WERI-Rb-1 (cell line): ENCODE measurements at regions not wholly inside any gene's neighbourhood (a gene's known extent, or its start where the extent isn't known, plus 50 kb on each side); places are given as distances from the start of the nearest gene placed in this dataset.

ENCODE experiments used
- DNase-seq: peaks from one replicate; pipeline ENCODE4 v3.0.0-alpha.2; 2020
- H3K27ac ChIP-seq: fragments of 250-450 bp; sonication (Bioruptor Pico); 2 replicates; pipeline ENCODE4 v1.5.1; 2020; ENCODE audit warnings: mild to moderate bottlenecking, moderate library complexity
- H3K27me3 ChIP-seq: fragments of 250-450 bp; sonication (Bioruptor Pico); 2 replicates; pipeline ENCODE4 v1.5.1; 2021; ENCODE audit warnings: mild to moderate bottlenecking, low read depth, moderate library complexity; ENCODE audit not compliant: insufficient read depth, severe bottlenecking
- H3K36me3 ChIP-seq: fragments of 250-450 bp; sonication (Bioruptor Pico); 2 replicates; pipeline ENCODE4 v1.5.1; 2020; ENCODE audit warnings: mild to moderate bottlenecking, moderate library complexity
- H3K4me3 ChIP-seq: 2 replicates; pipeline ENCODE4 v1.5.1; 2011; ENCODE audit warnings: low read depth, mild to moderate bottlenecking, control low read depth, low read length
- H3K9me3 ChIP-seq: fragments of 250-450 bp; sonication (Bioruptor Pico); 2 replicates; pipeline ENCODE4 v1.5.1; 2021; ENCODE audit warnings: mild to moderate bottlenecking, moderate library complexity; ENCODE audit not compliant: severe bottlenecking
- CTCF ChIP-seq: IDR thresholded peaks from 2 replicates; pipeline ENCODE4 v1.5.1; 2011; ENCODE audit warnings: low read depth, mild to moderate bottlenecking, control low read depth, inconsistent platforms, low read length

DNA sequence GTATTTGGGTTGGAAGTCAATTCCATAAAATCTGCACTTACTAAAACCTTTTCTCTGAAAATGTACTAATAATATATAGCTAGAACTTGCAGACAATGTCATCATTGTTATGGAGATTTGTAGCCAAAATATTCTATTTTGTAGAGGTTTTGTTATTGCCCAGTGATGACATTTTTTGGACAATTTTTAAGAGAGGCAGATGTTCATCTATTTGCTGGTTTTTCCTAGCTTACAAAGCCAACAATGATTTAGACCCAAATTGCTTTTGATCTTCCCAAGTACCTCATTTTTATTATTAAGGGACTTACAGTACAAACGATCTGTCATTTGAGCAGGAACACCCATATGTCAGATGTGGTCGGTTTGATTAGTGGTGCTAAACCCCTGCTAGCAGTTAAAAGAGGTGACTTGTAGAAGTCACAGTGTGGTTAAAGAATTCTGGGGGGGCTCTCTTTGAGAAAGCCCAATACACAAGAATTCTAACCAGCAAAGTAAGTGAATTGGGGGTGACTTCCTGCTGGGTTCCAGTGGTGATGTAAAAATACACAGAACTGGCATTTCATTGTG is 136.2 kb downstream of the KIT start:
- DNase-seq, result no peak
- no peak overlapping the region for H3K4me3 ChIP-seq
- no peaks in the 10 kb centered on the region for H3K9me3 ChIP-seq
- no peak for TF ChIP-seq CTCF
- H3K36me3 ChIP-seq, result no peaks in the 10 kb centered on the region
- peaks cover 9% of the 10 kb centered on the region for H3K27me3 ChIP-seq
- no peak overlapping the region for H3K27ac ChIP-seq
